ENCODE measurements at regions not wholly inside any gene's neighbourhood (a gene's known extent, or its start where the extent isn't known, plus 50 kb on each side); places are given as distances from the start of the nearest gene placed in this dataset.
A peak's percentile ranks its signal among the peaks of the same experiment; 100 is the strongest.

GRCh38 chr9:107868186-107868585 is 378.6 kb upstream of the KLF4 start:
- H3K4me2 ChIP-seq (replicated peaks; ENCODE audit: extremely low read depth, low read length, poor library complexity, severe bottlenecking), result peak overlapping the region; percentile 32
- no peaks in the 10 kb centered on the region for H4K20me1 ChIP-seq (ENCODE audit: insufficient read depth, low read length)
- peak overlapping the region; percentile 73 to 75 for H3K27ac ChIP-seq (ENCODE audit: low read depth in 1 of 2, low read length in 2 of 2)
- Mint-ChIP-seq H3K4me1 (peaks cover 77% of the 10 kb centered on the region), H3K4me3 (no peak overlapping the region), H3K27ac (peak overlapping the region; percentile 80 to 90 (median 85)), H3K36me3 (no peaks in the 10 kb centered on the region), H3K9me3 (peaks cover 0 to 4% (median 0%) of the 10 kb centered on the region in 7 donors), H3K27me3 (ENCODE audit: low read depth in 3 of 3) (peaks cover 0 to 2% (median 0%) of the 10 kb centered on the region in 3 donors)
- no peaks in the 10 kb centered on the region for H3K36me3 ChIP-seq (replicated peaks in 1 of 2; ENCODE audit: control insufficient read depth in 1 of 2, insufficient read depth in 2 of 2, low read length in 2 of 2)
- TF ChIP-seq, protein P1, sequence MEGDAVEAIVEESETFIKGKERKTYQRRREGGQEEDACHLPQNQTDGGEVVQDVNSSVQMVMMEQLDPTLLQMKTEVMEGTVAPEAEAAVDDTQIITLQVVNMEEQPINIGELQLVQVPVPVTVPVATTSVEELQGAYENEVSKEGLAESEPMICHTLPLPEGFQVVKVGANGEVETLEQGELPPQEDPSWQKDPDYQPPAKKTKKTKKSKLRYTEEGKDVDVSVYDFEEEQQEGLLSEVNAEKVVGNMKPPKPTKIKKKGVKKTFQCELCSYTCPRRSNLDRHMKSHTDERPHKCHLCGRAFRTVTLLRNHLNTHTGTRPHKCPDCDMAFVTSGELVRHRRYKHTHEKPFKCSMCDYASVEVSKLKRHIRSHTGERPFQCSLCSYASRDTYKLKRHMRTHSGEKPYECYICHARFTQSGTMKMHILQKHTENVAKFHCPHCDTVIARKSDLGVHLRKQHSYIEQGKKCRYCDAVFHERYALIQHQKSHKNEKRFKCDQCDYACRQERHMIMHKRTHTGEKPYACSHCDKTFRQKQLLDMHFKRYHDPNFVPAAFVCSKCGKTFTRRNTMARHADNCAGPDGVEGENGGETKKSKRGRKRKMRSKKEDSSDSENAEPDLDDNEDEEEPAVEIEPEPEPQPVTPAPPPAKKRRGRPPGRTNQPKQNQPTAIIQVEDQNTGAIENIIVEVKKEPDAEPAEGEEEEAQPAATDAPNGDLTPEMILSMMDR (IDR thresholded peaks at IDR 0.05), result no peak
- H2AFZ ChIP-seq (ENCODE audit: insufficient read depth, low read depth, low read length, poor library complexity, severe bottlenecking), result no peak overlapping the region
- H3K79me2 ChIP-seq (ENCODE audit: insufficient read depth, low read length), result no peaks in the 10 kb centered on the region
- intact Hi-C loops (cut with micrococcal nuclease), result no loop called here
- no peaks in the 10 kb centered on the region for H3K27me3 ChIP-seq (ENCODE audit: control insufficient read depth in 2 of 2, insufficient read depth in 2 of 2, low read length in 2 of 2)
- peak in 2 of 3 donors; percentile 52 to 55 for DNase-seq
- H3K9me3 ChIP-seq (replicated peaks in 1 of 2; ENCODE audit: control insufficient read depth in 1 of 2, insufficient read depth in 1 of 2, low read length in 2 of 2), result no peaks in the 10 kb centered on the region
- peaks cover 75 to 86% of the 10 kb centered on the region in 2 donors for H3K4me1 ChIP-seq (ENCODE audit: control insufficient read depth in 1 of 2, insufficient read depth in 2 of 2, low read length in 2 of 2)
- H3K9ac ChIP-seq (ENCODE audit: insufficient read depth, low read length, poor library complexity, severe bottlenecking), result no peak overlapping the region
- peak overlapping the region in 1 of 3 experiments; percentile 42 for H3K4me3 ChIP-seq (replicated peaks in 1 of 3; ENCODE audit: low read depth in 2 of 3, low read length in 3 of 3)

- DNase-seq, result no peak
- H3K27me3 ChIP-seq (ENCODE audit: control insufficient read depth in 2 of 2, insufficient read depth in 2 of 2, low read length in 2 of 2), result no peaks in the 10 kb centered on the region
- Mint-ChIP-seq H3K9me3 (peaks cover 0 to 4% (median 0%) of the 10 kb centered on the region in 7 donors), H3K4me3 (no peak overlapping the region), H3K27ac (peak overlapping the region; percentile 80 to 91 (median 89)), H3K27me3 (ENCODE audit: low read depth in 3 of 3) (peaks cover 0 to 4% (median 0%) of the 10 kb centered on the region in 3 donors), H3K4me1 (peaks cover 77% of the 10 kb centered on the region), H3K36me3 (no peaks in the 10 kb centered on the region)
- no peaks in the 10 kb centered on the region for H3K9me3 ChIP-seq (replicated peaks in 1 of 2; ENCODE audit: control insufficient read depth in 1 of 2, insufficient read depth in 1 of 2, low read length in 2 of 2)
- TF ChIP-seq, protein P1 (IDR thresholded peaks at IDR 0.05), result no peak
- peak overlapping the region; percentile 73 to 75 for H3K27ac ChIP-seq (ENCODE audit: low read depth in 1 of 2, low read length in 2 of 2)
- intact Hi-C loops (cut with micrococcal nuclease), result no loop called here
- H3K36me3 ChIP-seq (replicated peaks in 1 of 2; ENCODE audit: control insufficient read depth in 1 of 2, insufficient read depth in 2 of 2, low read length in 2 of 2), result no peaks in the 10 kb centered on the region
- H4K20me1 ChIP-seq (ENCODE audit: insufficient read depth, low read length), result no peaks in the 10 kb centered on the region
- no peak overlapping the region for H2AFZ ChIP-seq (ENCODE audit: insufficient read depth, low read depth, low read length, poor library complexity, severe bottlenecking)
- H3K4me1 ChIP-seq (ENCODE audit: control insufficient read depth in 1 of 2, insufficient read depth in 2 of 2, low read length in 2 of 2), result peaks cover 75 to 86% of the 10 kb centered on the region in 2 donors
- whole genome bisulfite sequencing (ENCODE audit: insufficient coverage), result 0% methylated on average over 1 of the region's 5 CpGs
- H3K9ac ChIP-seq (ENCODE audit: insufficient read depth, low read length, poor library complexity, severe bottlenecking), result no peak overlapping the region
- H3K79me2 ChIP-seq (ENCODE audit: insufficient read depth, low read length), result no peaks in the 10 kb centered on the region
- H3K4me2 ChIP-seq (replicated peaks; ENCODE audit: extremely low read depth, low read length, poor library complexity, severe bottlenecking), result peak overlapping the region; percentile 32
- H3K4me3 ChIP-seq (replicated peaks in 1 of 3; ENCODE audit: low read depth in 2 of 3, low read length in 3 of 3), result peak overlapping the region in 1 of 3 experiments; percentile 42
These were observed 378.2 kb upstream of the KLF4 start for GRCh38 chr9:107867738-107868137.

Data from CD14-positive monocyte (primary cell).